OCI-LY3 (cell line): ENCODE measurements at regions not wholly inside any gene's neighbourhood (a gene's known extent, or its start where the extent isn't known, plus 50 kb on each side); places are given as distances from the start of the nearest gene placed in this dataset.
"Not testable (repeated sequence)": the region's sequence is repeated elsewhere in the genome, so short reads cannot be mapped to it uniquely, and the experiment has no call there.

Experiments used
- H2AFZ ChIP-seq: fragments of 200-600, 300-600 bp; shearing (Covaris generic); 2 replicates; pipeline ENCODE4 v1.6.0; 2014; ENCODE audit warnings: antibody characterized with exemption, low read depth, low read length
- H3K27ac ChIP-seq: fragments of 200-600, 300-600 bp; sonication (generic); 2 replicates; pipeline ENCODE4 v1.5.1; 2014; ENCODE audit warnings: mild to moderate bottlenecking, low read length, moderate library complexity, mixed read lengths
- H3K27me3 ChIP-seq: fragments of 200-600, 300-600 bp; sonication (generic); 2 replicates; pipeline ENCODE4 v1.6.1; 2014; ENCODE audit warnings: low read depth, low read length, mixed read lengths
- H3K36me3 ChIP-seq: fragments of 200-600, 300-600 bp; sonication (generic); replicated peaks from 2 replicates; pipeline ENCODE3; 2014; ENCODE audit warnings: low read depth, low read length, mixed read lengths
- H3K4me1 ChIP-seq: fragments of 300-600, 200-600 bp; sonication (generic); 2 replicates; pipeline ENCODE4 v1.6.1; 2014; ENCODE audit warnings: low read length, mixed read lengths
- H3K4me2 ChIP-seq: fragments of 200-600, 300-600 bp; sonication (generic); 2 replicates; pipeline ENCODE4 v1.6.1; 2014; ENCODE audit warnings: low read length, mixed read lengths
- H3K4me3 ChIP-seq: fragments of 300-600, 200-600 bp; sonication (generic); 2 replicates; pipeline ENCODE4 v1.5.1; 2014; ENCODE audit warnings: antibody characterized with exemption, mild to moderate bottlenecking, low read length, moderate library complexity
- H3K79me2 ChIP-seq: fragments of 300-600, 200-600 bp; shearing (Covaris generic); 2 replicates; pipeline ENCODE4 v1.6.1; 2014; ENCODE audit warnings: mild to moderate bottlenecking, low read length, mixed read lengths
- H3K9ac ChIP-seq: fragments of 300-600, 200-600 bp; shearing (Covaris generic); 2 replicates; pipeline ENCODE4 v1.6.0; 2014; ENCODE audit warnings: mild to moderate bottlenecking, low read length, moderate library complexity
- H3K9me3 ChIP-seq: fragments of 200-600, 300-600 bp; shearing (Covaris generic); 2 replicates; pipeline ENCODE4 v1.6.1; 2014; ENCODE audit warnings: low read length, mixed read lengths; ENCODE audit not compliant: insufficient read depth
- H4K20me1 ChIP-seq: fragments of 200-600, 300-600 bp; sonication (generic); 2 replicates; pipeline ENCODE4 v1.6.1; 2016; ENCODE audit warnings: low read length, mixed read lengths; ENCODE audit not compliant: insufficient read depth
- CTCF ChIP-seq: fragments of 200-600, 300-600 bp; sonication (generic); IDR thresholded peaks from 2 replicates; pipeline ENCODE4 v1.5.1; 2014; ENCODE audit warnings: antibody characterized with exemption, low read length, low read depth
- EZH2phosphoT487 ChIP-seq: fragments of 200-600 bp; shearing (Covaris generic); IDR thresholded peaks from 2 replicates; pipeline ENCODE4 v1.6.1; 2018; ENCODE audit warnings: antibody characterized with exemption, mixed run types, low read depth

DNA sequence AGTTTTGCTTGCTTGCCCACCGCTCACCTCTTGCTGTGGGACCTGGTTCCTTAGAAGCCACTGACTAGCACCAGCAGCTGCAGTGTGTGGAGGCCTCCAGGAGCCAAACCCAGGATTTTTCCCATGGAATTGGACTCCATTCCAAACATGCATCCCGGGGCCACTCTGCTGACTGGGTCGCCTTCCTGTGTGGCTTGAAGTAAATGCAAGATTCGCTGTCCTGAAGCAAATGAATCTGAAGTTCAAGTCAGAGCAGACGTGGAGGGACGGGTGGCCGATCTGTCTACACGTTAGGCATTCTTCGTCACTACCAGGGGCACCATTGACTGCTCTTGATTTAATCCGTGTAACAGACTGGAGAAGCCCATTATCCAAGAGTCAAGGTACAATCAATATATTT is 109.0 kb downstream of the SHOX start:
- no peak overlapping the region for H3K4me2 ChIP-seq
- no peak overlapping the region for H3K4me3 ChIP-seq
- no peaks in the 10 kb centered on the region for H3K4me1 ChIP-seq
- H3K27ac ChIP-seq: no peak overlapping the region
- H3K79me2 ChIP-seq: no peaks in the 10 kb centered on the region
- H3K27me3 ChIP-seq: no peaks in the 10 kb centered on the region
- H3K36me3 ChIP-seq: no peaks in the 10 kb centered on the region
- no peaks in the 10 kb centered on the region for H4K20me1 ChIP-seq
- TF ChIP-seq CTCF (no peak), EZH2phosphoT487 (no peak)
- H2AFZ ChIP-seq: no peak overlapping the region
- H3K9me3 ChIP-seq: no peaks in the 10 kb centered on the region
- no peak overlapping the region for H3K9ac ChIP-seq

- not testable (repeated sequence) for H3K9ac ChIP-seq, H3K4me3 ChIP-seq, H3K4me2 ChIP-seq, H3K27me3 ChIP-seq, H3K27ac ChIP-seq, H2AFZ ChIP-seq, H3K4me1 ChIP-seq, H4K20me1 ChIP-seq, H3K36me3 ChIP-seq, H3K9me3 ChIP-seq, H3K79me2 ChIP-seq
Observed at GRCh38 chrX:737021-737420, 106.4 kb downstream of the SHOX start.

DNA sequence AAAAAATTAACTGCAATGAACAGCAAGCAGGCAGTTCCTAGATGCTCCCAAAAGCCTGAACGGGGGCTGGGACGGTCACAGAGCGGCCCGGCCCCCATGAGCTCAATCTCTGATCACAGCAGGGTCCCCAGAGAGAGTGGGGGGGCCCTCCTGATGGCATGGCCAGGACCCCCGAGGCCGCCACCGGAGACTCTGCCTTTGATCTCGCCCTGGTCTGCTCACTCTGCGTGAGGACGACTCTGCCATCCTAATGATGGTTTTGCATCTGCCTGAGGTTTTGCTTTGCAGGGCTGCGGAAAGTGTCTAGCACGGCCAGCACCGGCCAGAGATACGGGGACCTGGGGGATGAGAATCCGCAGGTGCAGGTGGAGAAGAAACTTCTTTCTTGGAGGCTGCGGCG is 103.8 kb downstream of the SHOX start:
- TF ChIP-seq CTCF: no peak
- TF ChIP-seq EZH2phosphoT487: no peak

DNA sequence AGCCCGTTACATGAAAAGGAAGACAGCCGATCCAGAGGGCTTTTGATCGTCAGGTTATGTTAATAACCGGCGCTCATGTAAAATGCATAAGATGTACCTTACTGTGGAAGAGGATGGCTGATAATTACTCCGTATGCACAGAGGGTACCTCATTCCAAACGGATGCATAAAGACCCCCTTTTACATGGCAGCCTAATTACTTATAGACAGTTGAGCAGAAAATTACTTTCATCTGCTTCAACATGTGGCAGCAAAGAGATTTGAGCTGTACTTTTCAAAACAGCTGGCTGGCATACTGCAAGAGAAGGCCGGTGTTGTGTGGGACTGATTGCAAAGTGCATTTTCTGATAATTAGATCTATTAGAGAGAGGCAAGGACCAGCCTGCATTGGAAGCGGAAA is 103.4 kb downstream of the SHOX start:
- H3K27ac ChIP-seq: no peak overlapping the region
- H2AFZ ChIP-seq: no peak overlapping the region
- no peaks in the 10 kb centered on the region for H3K27me3 ChIP-seq
- no peaks in the 10 kb centered on the region for H4K20me1 ChIP-seq
- H3K4me3 ChIP-seq: no peak overlapping the region
- H3K4me2 ChIP-seq: no peak overlapping the region
- no peaks in the 10 kb centered on the region for H3K9me3 ChIP-seq
- no peak overlapping the region for H3K9ac ChIP-seq
- no peaks in the 10 kb centered on the region for H3K36me3 ChIP-seq
- H3K79me2 ChIP-seq: no peaks in the 10 kb centered on the region
- TF ChIP-seq CTCF (no peak), EZH2phosphoT487 (no peak)
- no peaks in the 10 kb centered on the region for H3K4me1 ChIP-seq

More for the DNA sequence above, 103.8 kb downstream of the SHOX start:
- no peak overlapping the region for H3K4me3 ChIP-seq
- no peak overlapping the region for H2AFZ ChIP-seq
- H4K20me1 ChIP-seq: no peaks in the 10 kb centered on the region
- no peaks in the 10 kb centered on the region for H3K79me2 ChIP-seq
- H3K9ac ChIP-seq: no peak overlapping the region
- no peak overlapping the region for H3K27ac ChIP-seq
- H3K9me3 ChIP-seq: no peaks in the 10 kb centered on the region
- H3K27me3 ChIP-seq: no peaks in the 10 kb centered on the region
- no peaks in the 10 kb centered on the region for H3K4me1 ChIP-seq
- no peak overlapping the region for H3K4me2 ChIP-seq
- no peaks in the 10 kb centered on the region for H3K36me3 ChIP-seq
